ENCODE measurements at regions not wholly inside any gene's neighbourhood (a gene's known extent, or its start where the extent isn't known, plus 50 kb on each side); places are given as distances from the start of the nearest gene placed in this dataset.

GRCh38 chr5:165086465-165086864 lies 1581.0 kb downstream of the MAT2B start:
- TF ChIP-seq POLR2A (IDR thresholded peaks at IDR 0.05; ENCODE audit: low read length) (no peak), GATA1 (IDR thresholded peaks at IDR 0.05; ENCODE audit: low read depth, low read length) (no peak)
